HEK293 (cell line): ENCODE measurements at regions not wholly inside any gene's neighbourhood (a gene's known extent, or its start where the extent isn't known, plus 50 kb on each side); places are given as distances from the start of the nearest gene placed in this dataset.

Experiments
- CTCF ChIA-PET: fragments of 350-600 bp; formaldehyde crosslinking; extraction: SDS; loops from one replicate; lab custom pipeline; 2021; ENCODE audit warnings: antibody characterized with exemption; lab: Yijun Ruan, JAX
- POLR2A ChIA-PET: fragments of 300-600 bp; formaldehyde crosslinking; extraction: SDS; loops from one replicate; lab custom pipeline; 2020; ENCODE audit warnings: antibody characterized with exemption, inconsistent platforms; lab: Yijun Ruan, JAX
- H3K27ac ChIP-seq: fragments of 200-500 bp; sonication (Bioruptor generic); 2 replicates; pipeline ENCODE4 v1.5.1; 2014; ENCODE audit warnings: low read depth, low read length, control low read depth, inconsistent platforms; ENCODE audit errors: extremely low read depth
- H3K36me3 ChIP-seq, 2 experiments: fragments of 200-500 bp in 1 of 2; sonication (Bioruptor generic) in 1 of 2; 1 replicate in 1 of 2; 2 replicates in 1 of 2; pipeline ENCODE4 v1.5.1; 2014 to 2017; ENCODE audit warnings: inconsistent platforms in 2 of 2, low read length in 2 of 2; ENCODE audit not compliant: control insufficient read depth in 2 of 2, insufficient read depth in 1 of 2
- H3K4me1 ChIP-seq: fragments of 200-500 bp; sonication (Bioruptor generic); 2 replicates; pipeline ENCODE4 v1.5.1; 2014; ENCODE audit warnings: mild to moderate bottlenecking, low read length, inconsistent platforms; ENCODE audit not compliant: control insufficient read depth, insufficient read depth
- H3K4me3 ChIP-seq: 2 replicates; pipeline ENCODE4 v1.5.1; 2011; ENCODE audit warnings: low read depth, mild to moderate bottlenecking, control low read depth, low read length, moderate library complexity
- H3K9me3 ChIP-seq: fragments of 200-500 bp; sonication (Bioruptor generic); 2 replicates; pipeline ENCODE4 v1.5.1; 2014; ENCODE audit warnings: low read depth, low read length, inconsistent platforms; ENCODE audit not compliant: control insufficient read depth, insufficient read depth
- ELK4 ChIP-seq: IDR thresholded peaks from 2 replicates; pipeline ENCODE4 v1.6.1; 2011; ENCODE audit warnings: mild to moderate bottlenecking, low read depth, low read length, borderline replicate concordance
- FEZF1 ChIP-seq: fragments of 450-650 bp; formaldehyde crosslinking; IDR thresholded peaks from 2 replicates; pipeline ENCODE4 v1.5.1; 2016; ENCODE audit warnings: missing biosample characterization, missing genetic modification characterization
- KLF8 ChIP-seq: fragments of 450-650 bp; formaldehyde crosslinking; IDR thresholded peaks from 2 replicates; pipeline ENCODE4 v1.5.1; 2016; ENCODE audit warnings: missing biosample characterization, missing genetic modification characterization
- SCRT1 ChIP-seq: fragments of 450-650 bp; formaldehyde crosslinking; IDR thresholded peaks from 2 replicates; pipeline ENCODE4 v1.5.1; 2016; ENCODE audit warnings: missing biosample characterization, missing genetic modification characterization, borderline replicate concordance
- SP3 ChIP-seq: fragments of 450-650 bp; formaldehyde crosslinking; IDR thresholded peaks from 2 replicates; pipeline ENCODE4 v1.5.1; 2016; ENCODE audit warnings: missing biosample characterization, missing genetic modification characterization
- TCF7L2 ChIP-seq: IDR thresholded peaks from 2 replicates; pipeline ENCODE4 v1.6.1; 2011; ENCODE audit warnings: low read depth, mild to moderate bottlenecking, inconsistent platforms, low read length, moderate library complexity, borderline replicate concordance
- ZBTB11 ChIP-seq: fragments of 450-650 bp; formaldehyde crosslinking; conservative IDR thresholded peaks from 2 replicates; pipeline ENCODE4 v1.5.1; 2016; ENCODE audit warnings: low read depth, missing biosample characterization, missing genetic modification characterization
- ZBTB26 ChIP-seq: fragments of 450-650 bp; formaldehyde crosslinking; optimal IDR thresholded peaks from 2 replicates; pipeline ENCODE3; 2016; ENCODE audit warnings: missing biosample characterization, mild to moderate bottlenecking, missing genetic modification characterization
- ZBTB8A ChIP-seq: fragments of 450-650 bp; formaldehyde crosslinking; IDR thresholded peaks from 2 replicates; pipeline ENCODE4 v1.5.1; 2016; ENCODE audit warnings: missing biosample characterization, missing genetic modification characterization
- ZFP37 ChIP-seq: fragments of 450-650 bp; formaldehyde crosslinking; IDR thresholded peaks from 2 replicates; pipeline ENCODE4 v1.5.1; 2016; ENCODE audit warnings: missing biosample characterization, missing genetic modification characterization
- ZNF19 ChIP-seq: fragments of 450-650 bp; formaldehyde crosslinking; IDR thresholded peaks from 2 replicates; pipeline ENCODE4; 2016; ENCODE audit warnings: missing biosample characterization, missing genetic modification characterization, low read depth
- ZNF23 ChIP-seq: fragments of 450-650 bp; formaldehyde crosslinking; IDR thresholded peaks from 2 replicates; pipeline ENCODE4 v1.5.1; 2016; ENCODE audit warnings: missing biosample characterization, missing genetic modification characterization, borderline replicate concordance
- ZNF26 ChIP-seq: fragments of 450-650 bp; formaldehyde crosslinking; IDR thresholded peaks from 2 replicates; pipeline ENCODE4 v1.5.1; 2016; ENCODE audit warnings: missing biosample characterization, missing genetic modification characterization
- ZNF529 ChIP-seq: fragments of 450-650 bp; formaldehyde crosslinking; IDR thresholded peaks from 2 replicates; pipeline ENCODE4 v1.5.1; 2017; ENCODE audit warnings: missing genetic modification characterization, missing biosample characterization; ENCODE audit not compliant: insufficient replicate concordance
- ZNF596 ChIP-seq: fragments of 450-650 bp; IDR thresholded peaks from 2 replicates; pipeline ENCODE4 v1.5.0; 2018; ENCODE audit warnings: missing biosample characterization, mild to moderate bottlenecking, missing genetic modification characterization, moderate library complexity
- ZNF600 ChIP-seq: fragments of 450-650 bp; formaldehyde crosslinking; IDR thresholded peaks from 2 replicates; pipeline ENCODE4 v1.5.1; 2016; ENCODE audit warnings: missing biosample characterization, missing genetic modification characterization
- ZNF623 ChIP-seq: fragments of 450-650 bp; formaldehyde crosslinking; IDR thresholded peaks from 2 replicates; pipeline ENCODE4 v1.5.1; 2016; ENCODE audit warnings: missing biosample characterization, missing genetic modification characterization
- ZNF626 ChIP-seq: fragments of 450-650 bp; sonication (Bioruptor Pico); formaldehyde crosslinking; IDR thresholded peaks from 2 replicates; pipeline ENCODE4 v1.5.1; 2018; ENCODE audit warnings: missing biosample characterization, missing genetic modification characterization, inconsistent platforms
- ZNF701 ChIP-seq: fragments of 450-650 bp; formaldehyde crosslinking; IDR thresholded peaks from 2 replicates; pipeline ENCODE4 v1.5.1; 2016; ENCODE audit warnings: missing biosample characterization, missing genetic modification characterization
- ZSCAN16 ChIP-seq: fragments of 450-650 bp; formaldehyde crosslinking; IDR thresholded peaks from 2 replicates; pipeline ENCODE4 v1.5.1; 2016; ENCODE audit warnings: missing biosample characterization, missing genetic modification characterization
- TF ChIP-seq, protein P1 (sequence below): fragments of 450-650 bp; formaldehyde crosslinking; IDR thresholded peaks from 2 replicates; pipeline ENCODE4 v1.5.1; 2016; ENCODE audit warnings: missing biosample characterization, missing genetic modification characterization
- TF ChIP-seq, protein P2 (sequence below): fragments of 450-650 bp; formaldehyde crosslinking; IDR thresholded peaks from 2 replicates; pipeline ENCODE4 v1.5.1; 2017; ENCODE audit warnings: missing biosample characterization, missing genetic modification characterization

DNA sequence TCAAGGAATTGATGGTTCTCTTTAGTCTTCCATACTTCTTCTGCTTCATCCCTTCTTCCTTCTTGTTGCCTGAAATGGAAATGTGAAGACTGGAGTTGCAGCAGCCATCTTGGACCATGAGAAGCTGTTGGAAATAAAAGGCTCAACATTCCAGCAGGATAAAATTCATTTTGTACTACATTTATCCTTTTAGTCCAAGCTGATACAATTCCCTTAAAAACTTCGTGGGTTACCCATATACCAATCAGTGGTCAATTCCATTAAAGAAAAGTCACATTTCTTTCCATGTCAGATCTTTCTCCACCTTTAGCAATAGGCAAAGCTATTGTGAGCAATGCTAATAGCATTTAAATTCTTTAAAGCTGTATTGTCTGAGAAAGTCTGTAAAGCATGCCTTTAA is 141.3 kb upstream of the LYZL2 start (continued):
- TF ChIP-seq ZNF23 (tag by site-specific recombination) (no peak), ZNF529 (peak; percentile 57), ELK4 (no peak), ZNF600 (tag by site-specific recombination) (no peak), ZBTB11 (tag by site-specific recombination) (no peak), ZNF626 (tag by site-specific recombination) (peak; percentile 69; the same call in 1 of the 2 replicates), TCF7L2 (no peak), SCRT1 (no peak), ZBTB8A (no peak), ZNF19 (tag by site-specific recombination) (no peak)
- TF ChIP-seq, protein P1, sequence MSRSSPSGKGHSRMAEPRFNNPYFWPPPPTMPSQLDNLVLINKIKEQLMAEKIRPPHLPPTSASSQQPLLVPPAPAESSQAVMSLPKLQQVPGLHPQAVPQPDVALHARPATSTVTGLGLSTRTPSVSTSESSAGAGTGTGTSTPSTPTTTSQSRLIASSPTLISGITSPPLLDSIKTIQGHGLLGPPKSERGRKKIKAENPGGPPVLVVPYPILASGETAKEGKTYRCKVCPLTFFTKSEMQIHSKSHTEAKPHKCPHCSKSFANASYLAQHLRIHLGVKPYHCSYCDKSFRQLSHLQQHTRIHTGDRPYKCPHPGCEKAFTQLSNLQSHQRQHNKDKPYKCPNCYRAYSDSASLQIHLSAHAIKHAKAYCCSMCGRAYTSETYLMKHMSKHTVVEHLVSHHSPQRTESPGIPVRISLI (tag by site-specific recombination): no peak

- ChIA-PET CTCF (interaction anchor here (0.6 kb wide), 1 partner anchor 53 kb away, joined by 3 read pairs; no protein-coding TSS in a partner anchor), POLR2A (no interaction called here)
- Histone ChIP-seq H3K9me3 (no peaks in the 10 kb centered on the region; the same call in 1 of the 2 replicates), H3K27ac (no peak overlapping the region), H3K36me3 (no peaks in the 10 kb centered on the region), H3K4me1 (no peaks in the 10 kb centered on the region), H3K4me3 (no peak overlapping the region)
- TF ChIP-seq ZNF26 (tag by site-specific recombination) (no peak), ZBTB26 (no peak), SP3 (tag by site-specific recombination) (no peak), ZNF596 (no peak), FEZF1 (tag by site-specific recombination) (no peak), ZSCAN16 (no peak), ZNF701 (tag by site-specific recombination) (no peak), KLF8 (tag by site-specific recombination) (no peak), ZFP37 (tag by site-specific recombination) (no peak), ZNF623 (tag by site-specific recombination) (no peak)
- TF ChIP-seq, protein P2, sequence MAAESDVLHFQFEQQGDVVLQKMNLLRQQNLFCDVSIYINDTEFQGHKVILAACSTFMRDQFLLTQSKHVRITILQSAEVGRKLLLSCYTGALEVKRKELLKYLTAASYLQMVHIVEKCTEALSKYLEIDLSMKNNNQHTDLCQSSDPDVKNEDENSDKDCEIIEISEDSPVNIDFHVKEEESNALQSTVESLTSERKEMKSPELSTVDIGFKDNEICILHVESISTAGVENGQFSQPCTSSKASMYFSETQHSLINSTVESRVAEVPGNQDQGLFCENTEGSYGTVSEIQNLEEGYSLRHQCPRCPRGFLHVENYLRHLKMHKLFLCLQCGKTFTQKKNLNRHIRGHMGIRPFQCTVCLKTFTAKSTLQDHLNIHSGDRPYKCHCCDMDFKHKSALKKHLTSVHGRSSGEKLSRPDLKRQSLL (tag by site-specific recombination): no peak
These were observed 140.7 kb upstream of the LYZL2 start for GRCh38 chr10:30770229-30770628.
